IMR-90 (cell line): ENCODE measurements at regions not wholly inside any gene's neighbourhood (a gene's known extent, or its start where the extent isn't known, plus 50 kb on each side); places are given as distances from the start of the nearest gene placed in this dataset.

Source experiments
- CEBPB ChIP-seq: IDR thresholded peaks from 2 replicates; pipeline ENCODE4 v1.6.1; 2012; ENCODE audit warnings: low read depth, low read length, improper control_type of control experiment
- CHD1 ChIP-seq: IDR thresholded peaks from 2 replicates; pipeline ENCODE4 v1.6.1; 2012; ENCODE audit warnings: low read depth, low read length, improper control_type of control experiment
- MAFK ChIP-seq: IDR thresholded peaks from 2 replicates; pipeline ENCODE4 v1.6.1; 2012; ENCODE audit warnings: low read depth, low read length, improper control_type of control experiment
- POLR2A ChIP-seq: IDR thresholded peaks from 2 replicates; pipeline ENCODE4 v1.6.1; 2012; ENCODE audit warnings: mild to moderate bottlenecking, low read depth, low read length
- TF ChIP-seq, protein P1 (sequence below): conservative IDR thresholded peaks from 2 replicates; pipeline ENCODE4 v1.5.1; 2012; ENCODE audit warnings: mild to moderate bottlenecking, low read depth, low read length, improper control_type of control experiment
- TF ChIP-seq, protein P2 (sequence below): fragments of 150-350 bp; IDR thresholded peaks from 2 replicates; pipeline ENCODE4 v1.6.1; 2016; ENCODE audit warnings: low read depth, mild to moderate bottlenecking, low read length, moderate library complexity, borderline replicate concordance

DNA sequence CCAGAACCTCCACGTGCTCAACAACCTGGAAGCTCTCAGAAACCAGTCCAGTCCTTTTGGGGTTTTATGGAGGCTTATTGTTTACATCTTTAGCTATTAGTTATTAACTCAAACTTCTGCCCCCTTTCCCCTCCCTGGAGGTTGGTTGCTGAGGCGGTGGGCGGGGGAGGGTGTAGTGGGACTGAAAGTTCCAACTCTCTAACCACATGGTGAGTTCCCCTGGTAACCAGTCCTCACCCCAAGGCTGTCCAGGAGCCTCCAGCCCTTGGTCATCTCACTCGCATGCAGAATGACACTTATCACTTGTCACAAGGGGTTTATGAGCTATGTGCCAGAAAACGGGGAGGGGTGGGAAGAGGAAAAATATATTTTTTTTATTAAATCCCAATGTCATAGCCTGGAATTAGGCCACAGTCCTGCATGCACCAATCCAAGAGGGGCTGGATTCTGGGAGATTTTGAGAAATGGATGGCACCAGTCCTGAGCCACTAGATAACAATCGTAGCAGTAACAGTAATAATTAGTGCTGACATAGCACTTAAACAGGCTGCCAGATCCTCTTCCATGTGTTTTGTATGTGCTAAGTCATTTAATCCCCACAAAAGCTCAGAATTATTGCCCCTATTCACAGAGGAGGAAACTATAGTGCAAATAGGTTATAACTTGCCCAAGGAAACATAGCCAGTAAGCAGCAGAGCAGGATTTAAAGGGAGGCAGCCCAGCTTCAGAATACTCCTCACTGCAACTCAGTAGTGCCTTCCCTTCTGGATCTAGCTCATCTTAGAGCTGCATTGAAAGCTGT lies 85.7 kb downstream of the CRYGS start:
- TF ChIP-seq, protein P1, sequence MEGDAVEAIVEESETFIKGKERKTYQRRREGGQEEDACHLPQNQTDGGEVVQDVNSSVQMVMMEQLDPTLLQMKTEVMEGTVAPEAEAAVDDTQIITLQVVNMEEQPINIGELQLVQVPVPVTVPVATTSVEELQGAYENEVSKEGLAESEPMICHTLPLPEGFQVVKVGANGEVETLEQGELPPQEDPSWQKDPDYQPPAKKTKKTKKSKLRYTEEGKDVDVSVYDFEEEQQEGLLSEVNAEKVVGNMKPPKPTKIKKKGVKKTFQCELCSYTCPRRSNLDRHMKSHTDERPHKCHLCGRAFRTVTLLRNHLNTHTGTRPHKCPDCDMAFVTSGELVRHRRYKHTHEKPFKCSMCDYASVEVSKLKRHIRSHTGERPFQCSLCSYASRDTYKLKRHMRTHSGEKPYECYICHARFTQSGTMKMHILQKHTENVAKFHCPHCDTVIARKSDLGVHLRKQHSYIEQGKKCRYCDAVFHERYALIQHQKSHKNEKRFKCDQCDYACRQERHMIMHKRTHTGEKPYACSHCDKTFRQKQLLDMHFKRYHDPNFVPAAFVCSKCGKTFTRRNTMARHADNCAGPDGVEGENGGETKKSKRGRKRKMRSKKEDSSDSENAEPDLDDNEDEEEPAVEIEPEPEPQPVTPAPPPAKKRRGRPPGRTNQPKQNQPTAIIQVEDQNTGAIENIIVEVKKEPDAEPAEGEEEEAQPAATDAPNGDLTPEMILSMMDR, result no peak
- TF ChIP-seq POLR2A (no peak), CHD1 (no peak), CEBPB (no peak), MAFK (peak; percentile 93)
- TF ChIP-seq, protein P2, sequence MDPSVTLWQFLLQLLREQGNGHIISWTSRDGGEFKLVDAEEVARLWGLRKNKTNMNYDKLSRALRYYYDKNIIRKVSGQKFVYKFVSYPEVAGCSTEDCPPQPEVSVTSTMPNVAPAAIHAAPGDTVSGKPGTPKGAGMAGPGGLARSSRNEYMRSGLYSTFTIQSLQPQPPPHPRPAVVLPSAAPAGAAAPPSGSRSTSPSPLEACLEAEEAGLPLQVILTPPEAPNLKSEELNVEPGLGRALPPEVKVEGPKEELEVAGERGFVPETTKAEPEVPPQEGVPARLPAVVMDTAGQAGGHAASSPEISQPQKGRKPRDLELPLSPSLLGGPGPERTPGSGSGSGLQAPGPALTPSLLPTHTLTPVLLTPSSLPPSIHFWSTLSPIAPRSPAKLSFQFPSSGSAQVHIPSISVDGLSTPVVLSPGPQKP, result no peak
